ENCODE measurements at regions not wholly inside any gene's neighbourhood (a gene's known extent, or its start where the extent isn't known, plus 50 kb on each side); places are given as distances from the start of the nearest gene placed in this dataset.

- Histone ChIP-seq H3K27ac (ENCODE audit: low read depth, low read length) (no peak overlapping the region), H3K27me3 (ENCODE audit: insufficient read depth, low read length) (no peaks in the 10 kb centered on the region), H3K4me1 (ENCODE audit: insufficient read depth, low read length) (no peaks in the 10 kb centered on the region), H3K9me3 (ENCODE audit: control insufficient read depth in 1 of 2, low read length in 2 of 2) (no peaks in the 10 kb centered on the region), H3K36me3 (ENCODE audit: insufficient read depth, low read length) (no peaks in the 10 kb centered on the region), H3K4me3 (ENCODE audit: low read length in 2 of 2) (no peak overlapping the region)
- Mint-ChIP-seq H3K27ac (no peak overlapping the region), H3K27me3 (no peaks in the 10 kb centered on the region), H3K36me3 (no peaks in the 10 kb centered on the region), H3K4me3 (no peak overlapping the region), H3K4me1 (no peaks in the 10 kb centered on the region), H3K9me3 (peaks cover 0 to 2% (median 0%) of the 10 kb centered on the region in 8 donors)
- ChIA-PET POLR2A (ENCODE audit: partially characterized antibody) (no interaction called here), CTCF (ENCODE audit: partially characterized antibody) (no interaction called here)
- intact Hi-C loops (cut with micrococcal nuclease): no loop called here
- DNase-seq: no peak
Observed at GRCh38 chr4:165656399-165656798, 216.6 kb upstream of the TLL1 start.

- no peaks in the 10 kb centered on the region for H3K36me3 ChIP-seq (ENCODE audit: insufficient read depth, low read length)
- intact Hi-C loops (cut with micrococcal nuclease): no loop called here
- Mint-ChIP-seq H3K27me3 (no peaks in the 10 kb centered on the region), H3K9me3 (peaks cover 0 to 2% (median 0%) of the 10 kb centered on the region in 8 donors), H3K36me3 (no peaks in the 10 kb centered on the region), H3K4me3 (no peak overlapping the region), H3K27ac (no peak overlapping the region), H3K4me1 (no peaks in the 10 kb centered on the region)
- ChIA-PET POLR2A (ENCODE audit: partially characterized antibody) (no interaction called here), CTCF (ENCODE audit: partially characterized antibody) (no interaction called here)
- H3K4me3 ChIP-seq (ENCODE audit: low read length in 2 of 2): no peak overlapping the region
- no peak overlapping the region for H3K27ac ChIP-seq (ENCODE audit: low read depth, low read length)
- DNase-seq: no peak
- no peaks in the 10 kb centered on the region for H3K4me1 ChIP-seq (ENCODE audit: insufficient read depth, low read length)
- no peaks in the 10 kb centered on the region for H3K27me3 ChIP-seq (ENCODE audit: insufficient read depth, low read length)
- H3K9me3 ChIP-seq (ENCODE audit: control insufficient read depth in 1 of 2, low read length in 2 of 2): no peaks in the 10 kb centered on the region
Observed at GRCh38 chr4:165656829-165657490, 216.1 kb upstream of the TLL1 start.

- Mint-ChIP-seq H3K27me3 (no peaks in the 10 kb centered on the region), H3K4me3 (no peak overlapping the region), H3K4me1 (no peaks in the 10 kb centered on the region), H3K36me3 (no peaks in the 10 kb centered on the region), H3K27ac (no peak overlapping the region), H3K9me3 (peaks cover 0 to 4% (median 0%) of the 10 kb centered on the region in 8 donors)
- intact Hi-C loops (cut with micrococcal nuclease): no loop called here
- Histone ChIP-seq H3K27ac (ENCODE audit: low read depth, low read length) (no peak overlapping the region), H3K4me3 (ENCODE audit: low read length in 2 of 2) (no peak overlapping the region), H3K4me1 (ENCODE audit: insufficient read depth, low read length) (no peaks in the 10 kb centered on the region), H3K36me3 (ENCODE audit: insufficient read depth, low read length) (no peaks in the 10 kb centered on the region), H3K9me3 (ENCODE audit: control insufficient read depth in 1 of 2, low read length in 2 of 2) (no peaks in the 10 kb centered on the region), H3K27me3 (ENCODE audit: insufficient read depth, low read length) (no peaks in the 10 kb centered on the region)
- DNase-seq: no peak
- ChIA-PET CTCF (ENCODE audit: partially characterized antibody) (interaction anchor here (1.0 kb wide), 1 partner anchor 8 kb away, joined by 3 read pairs; no protein-coding TSS in a partner anchor), POLR2A (ENCODE audit: partially characterized antibody) (no interaction called here)
Observed at GRCh38 chr4:165662341-165662740, 210.7 kb upstream of the TLL1 start.

GRCh38 chr4:165663411-165663810 is 209.6 kb upstream of the TLL1 start:
- no peaks in the 10 kb centered on the region for H3K4me1 Mint-ChIP-seq
- Histone ChIP-seq H3K36me3 (ENCODE audit: insufficient read depth, low read length) (no peaks in the 10 kb centered on the region), H3K4me3 (ENCODE audit: low read length in 2 of 2) (no peak overlapping the region), H3K4me1 (ENCODE audit: insufficient read depth, low read length) (no peaks in the 10 kb centered on the region), H3K27ac (ENCODE audit: low read depth, low read length) (no peak overlapping the region), H3K27me3 (ENCODE audit: insufficient read depth, low read length) (no peaks in the 10 kb centered on the region), H3K9me3 (ENCODE audit: control insufficient read depth in 1 of 2, low read length in 2 of 2) (no peaks in the 10 kb centered on the region)
- no peaks in the 10 kb centered on the region for H3K27me3 Mint-ChIP-seq
- no peaks in the 10 kb centered on the region for H3K36me3 Mint-ChIP-seq
- ChIA-PET CTCF (ENCODE audit: partially characterized antibody) (no interaction called here), POLR2A (ENCODE audit: partially characterized antibody) (no interaction called here)
- H3K9me3 Mint-ChIP-seq: peaks cover 0 to 4% (median 0%) of the 10 kb centered on the region in 8 donors
- no peak overlapping the region for H3K4me3 Mint-ChIP-seq
- intact Hi-C loops (cut with micrococcal nuclease): no loop called here
- no peak for DNase-seq
- H3K27ac Mint-ChIP-seq: no peak overlapping the region

GRCh38 chr4:165666836-165667235 is 206.2 kb upstream of the TLL1 start:
- Histone ChIP-seq H3K27me3 (ENCODE audit: insufficient read depth, low read length) (no peaks in the 10 kb centered on the region), H3K27ac (ENCODE audit: low read depth, low read length) (no peak overlapping the region), H3K4me1 (ENCODE audit: insufficient read depth, low read length) (no peaks in the 10 kb centered on the region), H3K36me3 (ENCODE audit: insufficient read depth, low read length) (no peaks in the 10 kb centered on the region), H3K4me3 (ENCODE audit: low read length in 2 of 2) (no peak overlapping the region), H3K9me3 (ENCODE audit: control insufficient read depth in 1 of 2, low read length in 2 of 2) (no peaks in the 10 kb centered on the region)
- intact Hi-C loops (cut with micrococcal nuclease): no loop called here
- Mint-ChIP-seq H3K9me3 (peaks cover 0 to 4% (median 0%) of the 10 kb centered on the region in 8 donors), H3K36me3 (no peaks in the 10 kb centered on the region), H3K4me3 (no peak overlapping the region), H3K27me3 (no peaks in the 10 kb centered on the region), H3K27ac (no peak overlapping the region), H3K4me1 (no peaks in the 10 kb centered on the region)
- ChIA-PET POLR2A (ENCODE audit: partially characterized antibody) (no interaction called here), CTCF (ENCODE audit: partially characterized antibody) (no interaction called here)
- no peak for DNase-seq

- Histone ChIP-seq H3K9me3 (ENCODE audit: control insufficient read depth in 1 of 2, low read length in 2 of 2) (no peaks in the 10 kb centered on the region), H3K4me1 (ENCODE audit: insufficient read depth, low read length) (no peaks in the 10 kb centered on the region), H3K27ac (ENCODE audit: low read depth, low read length) (no peak overlapping the region), H3K4me3 (ENCODE audit: low read length in 2 of 2) (no peak overlapping the region), H3K27me3 (ENCODE audit: insufficient read depth, low read length) (no peaks in the 10 kb centered on the region), H3K36me3 (ENCODE audit: insufficient read depth, low read length) (no peaks in the 10 kb centered on the region)
- no peak for DNase-seq
- no peak overlapping the region for H3K4me3 Mint-ChIP-seq
- no peaks in the 10 kb centered on the region for H3K27me3 Mint-ChIP-seq
- H3K9me3 Mint-ChIP-seq: peaks cover 0 to 3% (median 0%) of the 10 kb centered on the region in 8 donors
- POLR2A ChIA-PET (ENCODE audit: partially characterized antibody): no interaction called here
- no peaks in the 10 kb centered on the region for H3K4me1 Mint-ChIP-seq
- CTCF ChIA-PET (ENCODE audit: partially characterized antibody): no interaction called here
- H3K27ac Mint-ChIP-seq: no peak overlapping the region
- H3K36me3 Mint-ChIP-seq: no peaks in the 10 kb centered on the region
- intact Hi-C loops (cut with micrococcal nuclease): no loop called here
Observed at GRCh38 chr4:165667969-165668368, 205.1 kb upstream of the TLL1 start.

GRCh38 chr4:165668694-165669093 is 204.3 kb upstream of the TLL1 start:
- Mint-ChIP-seq H3K36me3 (no peaks in the 10 kb centered on the region), H3K9me3 (peaks cover 0 to 2% (median 0%) of the 10 kb centered on the region in 8 donors), H3K4me3 (no peak overlapping the region), H3K27me3 (no peaks in the 10 kb centered on the region), H3K27ac (no peak overlapping the region), H3K4me1 (no peaks in the 10 kb centered on the region)
- no peak for DNase-seq
- Histone ChIP-seq H3K27ac (ENCODE audit: low read depth, low read length) (no peak overlapping the region), H3K36me3 (ENCODE audit: insufficient read depth, low read length) (no peaks in the 10 kb centered on the region), H3K4me1 (ENCODE audit: insufficient read depth, low read length) (no peaks in the 10 kb centered on the region), H3K4me3 (ENCODE audit: low read length in 2 of 2) (no peak overlapping the region), H3K27me3 (ENCODE audit: insufficient read depth, low read length) (no peaks in the 10 kb centered on the region), H3K9me3 (ENCODE audit: control insufficient read depth in 1 of 2, low read length in 2 of 2) (no peaks in the 10 kb centered on the region)
- ChIA-PET CTCF (ENCODE audit: partially characterized antibody) (no interaction called here), POLR2A (ENCODE audit: partially characterized antibody) (no interaction called here)
- intact Hi-C loops (cut with micrococcal nuclease): no loop called here

GRCh38 chr4:165677081-165677480 is 196.0 kb upstream of the TLL1 start:
- Histone ChIP-seq H3K9me3 (ENCODE audit: control insufficient read depth in 1 of 2, low read length in 2 of 2) (no peaks in the 10 kb centered on the region), H3K27ac (ENCODE audit: low read depth, low read length) (no peak overlapping the region), H3K36me3 (ENCODE audit: insufficient read depth, low read length) (no peaks in the 10 kb centered on the region), H3K4me1 (ENCODE audit: insufficient read depth, low read length) (no peaks in the 10 kb centered on the region), H3K27me3 (ENCODE audit: insufficient read depth, low read length) (no peaks in the 10 kb centered on the region), H3K4me3 (ENCODE audit: low read length in 2 of 2) (no peak overlapping the region)
- no peaks in the 10 kb centered on the region for H3K4me1 Mint-ChIP-seq
- ChIA-PET CTCF (ENCODE audit: partially characterized antibody) (no interaction called here), POLR2A (ENCODE audit: partially characterized antibody) (no interaction called here)
- no peaks in the 10 kb centered on the region for H3K36me3 Mint-ChIP-seq
- H3K9me3 Mint-ChIP-seq: peaks cover 0 to 5% (median under 1%) of the 10 kb centered on the region in 8 donors
- DNase-seq: no peak
- intact Hi-C loops (cut with micrococcal nuclease): no loop called here
- H3K27ac Mint-ChIP-seq: no peak overlapping the region
- no peaks in the 10 kb centered on the region for H3K27me3 Mint-ChIP-seq
- H3K4me3 Mint-ChIP-seq: no peak overlapping the region

All from CD4-positive, alpha-beta memory T cell (primary cell).